GM23338 (cell line): ENCODE measurements at regions not wholly inside any gene's neighbourhood (a gene's known extent, or its start where the extent isn't known, plus 50 kb on each side); places are given as distances from the start of the nearest gene placed in this dataset.

Experiments
- CREB1 ChIP-seq: fragments of 250-450 bp; sonication (Bioruptor Pico); IDR thresholded peaks from 2 replicates; pipeline ENCODE4 v1.5.0; 2020; ENCODE audit warnings: low read depth, mild to moderate bottlenecking, moderate library complexity
- EZH2 ChIP-seq: fragments of 200-600 bp; sonication (generic); IDR thresholded peaks from one replicate; pipeline ENCODE4 v1.8.0; 2017; ENCODE audit warnings: antibody characterized with exemption, mild to moderate bottlenecking, low read depth; ENCODE audit not compliant: unreplicated experiment
- EZH2phosphoT487 ChIP-seq: fragments of 200-600 bp; sonication (generic); IDR thresholded peaks from one replicate; pipeline ENCODE4 v1.8.1; 2018; ENCODE audit warnings: antibody characterized with exemption; ENCODE audit not compliant: unreplicated experiment
- NANOG ChIP-seq: IDR thresholded peaks from 2 replicates; pipeline ENCODE4 v1.6.1; 2016; ENCODE audit warnings: antibody characterized with exemption, borderline replicate concordance
- POLR2AphosphoS5 ChIP-seq: IDR thresholded peaks from 2 replicates; pipeline ENCODE4 v1.6.1; 2016; ENCODE audit warnings: antibody characterized with exemption, low read depth
- TF ChIP-seq, protein P1 (sequence below), 2 experiments: fragments of 200-600 bp in 1 of 2; sonication (generic) in 1 of 2; conservative IDR thresholded peaks; 2 replicates each; pipeline versions ENCODE4 v1.5.1 to v1.6.1; 2016 to 2017; ENCODE audit warnings: antibody characterized with exemption in 2 of 2, low read depth in 2 of 2, mild to moderate bottlenecking in 2 of 2, moderate library complexity in 1 of 2
- TF ChIP-seq, protein P2 (sequence below): IDR thresholded peaks from one replicate; pipeline ENCODE4 v1.6.1; 2018; ENCODE audit warnings: antibody characterized with exemption; ENCODE audit not compliant: unreplicated experiment
- TF ChIP-seq, protein P3 (sequence below): IDR thresholded peaks from 2 replicates; pipeline ENCODE4 v1.6.1; 2016; ENCODE audit warnings: antibody characterized with exemption

DNA sequence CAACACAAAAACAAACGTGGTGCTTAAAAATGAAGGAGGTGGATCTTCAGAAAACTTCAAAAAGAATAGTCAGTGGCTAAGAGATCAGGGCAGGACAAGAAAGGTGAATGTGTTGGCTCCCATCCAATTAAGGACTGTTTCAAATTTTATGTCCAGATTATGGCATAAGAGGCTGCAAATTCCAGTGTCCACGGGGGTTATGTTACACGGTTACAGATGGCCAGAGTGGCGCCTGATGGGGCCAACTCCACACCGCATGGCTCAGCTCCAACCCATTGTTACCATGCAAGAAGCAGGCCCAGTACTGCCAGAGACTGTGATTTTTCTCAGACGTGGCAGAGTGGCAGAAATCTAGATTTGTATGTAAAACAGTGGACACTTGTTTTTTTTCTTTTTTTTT, 168.4 kb upstream of the TENM3 start:
- TF ChIP-seq, protein P1, sequence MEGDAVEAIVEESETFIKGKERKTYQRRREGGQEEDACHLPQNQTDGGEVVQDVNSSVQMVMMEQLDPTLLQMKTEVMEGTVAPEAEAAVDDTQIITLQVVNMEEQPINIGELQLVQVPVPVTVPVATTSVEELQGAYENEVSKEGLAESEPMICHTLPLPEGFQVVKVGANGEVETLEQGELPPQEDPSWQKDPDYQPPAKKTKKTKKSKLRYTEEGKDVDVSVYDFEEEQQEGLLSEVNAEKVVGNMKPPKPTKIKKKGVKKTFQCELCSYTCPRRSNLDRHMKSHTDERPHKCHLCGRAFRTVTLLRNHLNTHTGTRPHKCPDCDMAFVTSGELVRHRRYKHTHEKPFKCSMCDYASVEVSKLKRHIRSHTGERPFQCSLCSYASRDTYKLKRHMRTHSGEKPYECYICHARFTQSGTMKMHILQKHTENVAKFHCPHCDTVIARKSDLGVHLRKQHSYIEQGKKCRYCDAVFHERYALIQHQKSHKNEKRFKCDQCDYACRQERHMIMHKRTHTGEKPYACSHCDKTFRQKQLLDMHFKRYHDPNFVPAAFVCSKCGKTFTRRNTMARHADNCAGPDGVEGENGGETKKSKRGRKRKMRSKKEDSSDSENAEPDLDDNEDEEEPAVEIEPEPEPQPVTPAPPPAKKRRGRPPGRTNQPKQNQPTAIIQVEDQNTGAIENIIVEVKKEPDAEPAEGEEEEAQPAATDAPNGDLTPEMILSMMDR (conservative IDR thresholded peaks at IDR 0.05; ENCODE audit: low read depth in 2 of 2), result no peak
- TF ChIP-seq POLR2AphosphoS5 (no peak), EZH2 (no peak), EZH2phosphoT487 (no peak), NANOG (no peak), CREB1 (CRISPR knock-in tag) (no peak)
- TF ChIP-seq, protein P2, sequence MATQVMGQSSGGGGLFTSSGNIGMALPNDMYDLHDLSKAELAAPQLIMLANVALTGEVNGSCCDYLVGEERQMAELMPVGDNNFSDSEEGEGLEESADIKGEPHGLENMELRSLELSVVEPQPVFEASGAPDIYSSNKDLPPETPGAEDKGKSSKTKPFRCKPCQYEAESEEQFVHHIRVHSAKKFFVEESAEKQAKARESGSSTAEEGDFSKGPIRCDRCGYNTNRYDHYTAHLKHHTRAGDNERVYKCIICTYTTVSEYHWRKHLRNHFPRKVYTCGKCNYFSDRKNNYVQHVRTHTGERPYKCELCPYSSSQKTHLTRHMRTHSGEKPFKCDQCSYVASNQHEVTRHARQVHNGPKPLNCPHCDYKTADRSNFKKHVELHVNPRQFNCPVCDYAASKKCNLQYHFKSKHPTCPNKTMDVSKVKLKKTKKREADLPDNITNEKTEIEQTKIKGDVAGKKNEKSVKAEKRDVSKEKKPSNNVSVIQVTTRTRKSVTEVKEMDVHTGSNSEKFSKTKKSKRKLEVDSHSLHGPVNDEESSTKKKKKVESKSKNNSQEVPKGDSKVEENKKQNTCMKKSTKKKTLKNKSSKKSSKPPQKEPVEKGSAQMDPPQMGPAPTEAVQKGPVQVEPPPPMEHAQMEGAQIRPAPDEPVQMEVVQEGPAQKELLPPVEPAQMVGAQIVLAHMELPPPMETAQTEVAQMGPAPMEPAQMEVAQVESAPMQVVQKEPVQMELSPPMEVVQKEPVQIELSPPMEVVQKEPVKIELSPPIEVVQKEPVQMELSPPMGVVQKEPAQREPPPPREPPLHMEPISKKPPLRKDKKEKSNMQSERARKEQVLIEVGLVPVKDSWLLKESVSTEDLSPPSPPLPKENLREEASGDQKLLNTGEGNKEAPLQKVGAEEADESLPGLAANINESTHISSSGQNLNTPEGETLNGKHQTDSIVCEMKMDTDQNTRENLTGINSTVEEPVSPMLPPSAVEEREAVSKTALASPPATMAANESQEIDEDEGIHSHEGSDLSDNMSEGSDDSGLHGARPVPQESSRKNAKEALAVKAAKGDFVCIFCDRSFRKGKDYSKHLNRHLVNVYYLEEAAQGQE, result no peak
- TF ChIP-seq, protein P3, sequence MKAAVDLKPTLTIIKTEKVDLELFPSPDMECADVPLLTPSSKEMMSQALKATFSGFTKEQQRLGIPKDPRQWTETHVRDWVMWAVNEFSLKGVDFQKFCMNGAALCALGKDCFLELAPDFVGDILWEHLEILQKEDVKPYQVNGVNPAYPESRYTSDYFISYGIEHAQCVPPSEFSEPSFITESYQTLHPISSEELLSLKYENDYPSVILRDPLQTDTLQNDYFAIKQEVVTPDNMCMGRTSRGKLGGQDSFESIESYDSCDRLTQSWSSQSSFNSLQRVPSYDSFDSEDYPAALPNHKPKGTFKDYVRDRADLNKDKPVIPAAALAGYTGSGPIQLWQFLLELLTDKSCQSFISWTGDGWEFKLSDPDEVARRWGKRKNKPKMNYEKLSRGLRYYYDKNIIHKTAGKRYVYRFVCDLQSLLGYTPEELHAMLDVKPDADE, result no peak
